K562 (cell line): ENCODE measurements at regions not wholly inside any gene's neighbourhood (a gene's known extent, or its start where the extent isn't known, plus 50 kb on each side); places are given as distances from the start of the nearest gene placed in this dataset.

Experiments used
- ARNT ChIP-seq, 2 experiments: fragments of 450-650 bp; IDR thresholded peaks; 2 replicates each; pipeline ENCODE4 v1.6.1; 2016; ENCODE audit warnings: mild to moderate bottlenecking in 1 of 2
- CTBP1 ChIP-seq: fragments of 450-650 bp; IDR thresholded peaks from 2 replicates; pipeline ENCODE4 v1.6.1; 2016; ENCODE audit warnings: borderline replicate concordance
- ETV6 ChIP-seq, 3 experiments: fragments of 150-350 bp in 1 of 3; sonication (generic) in 1 of 3; formaldehyde crosslinking in 1 of 3; IDR thresholded peaks; 2 replicates each; pipeline versions ENCODE4 v1.6.1 to v1.8.0; 2014 to 2022; ENCODE audit warnings: borderline replicate concordance in 2 of 3, low read depth in 2 of 3, antibody characterized with exemption in 1 of 3, low read length in 1 of 3, mild to moderate bottlenecking in 1 of 3, missing genetic modification reagents in 1 of 3
- KDM4B ChIP-seq, 2 experiments: fragments of 450-650 bp in 1 of 2; sonication (generic) in 1 of 2; IDR thresholded peaks; 2 replicates each; pipeline ENCODE4 v1.6.1; 2016 to 2017; ENCODE audit warnings: borderline replicate concordance in 2 of 2, antibody characterized with exemption in 1 of 2, low read depth in 1 of 2, mild to moderate bottlenecking in 1 of 2
- MEIS2 ChIP-seq: fragments of 450-650 bp; IDR thresholded peaks from 2 replicates; pipeline ENCODE4 v1.6.1; 2014; ENCODE audit warnings: mild to moderate bottlenecking; ENCODE audit not compliant: partially characterized antibody
- NFE2 ChIP-seq: IDR thresholded peaks from 2 replicates; pipeline ENCODE4 v1.6.1; 2014; ENCODE audit warnings: antibody characterized with exemption, low read depth
- NR2C1 ChIP-seq, 2 experiments: fragments of 450-650 bp; IDR thresholded peaks; 2 replicates each; pipeline ENCODE4 v1.6.1; 2017; ENCODE audit warnings: mild to moderate bottlenecking in 2 of 2, antibody characterized with exemption in 1 of 2, inconsistent platforms in 1 of 2, missing compliant biosample characterization in 1 of 2, missing genetic modification characterization in 1 of 2
- NR2C2 ChIP-seq, 2 experiments: fragments of 200-800 bp in 1 of 2; sonication (Bioruptor generic) in 1 of 2; sonication (generic) in 1 of 2; formaldehyde crosslinking in 1 of 2; IDR thresholded peaks; 2 replicates each; pipeline versions ENCODE4 v1.6.1 to v1.8.0; 2016 to 2022; ENCODE audit warnings: mild to moderate bottlenecking in 1 of 2, missing compliant biosample characterization in 1 of 2, missing genetic modification characterization in 1 of 2, missing genetic modification reagents in 1 of 2
- RNF2 ChIP-seq: sonication (generic); IDR thresholded peaks from 2 replicates; pipeline ENCODE4 v1.6.1; 2016
- SP2 ChIP-seq: IDR thresholded peaks from 2 replicates; pipeline ENCODE4 v1.6.1; 2011; ENCODE audit warnings: mild to moderate bottlenecking, low read depth, low read length, moderate library complexity; ENCODE audit not compliant: poor library complexity, severe bottlenecking; ENCODE audit errors: extremely low read depth
- ZKSCAN1 ChIP-seq: fragments of 150-350 bp; IDR thresholded peaks from 2 replicates; pipeline ENCODE4 v1.6.1; 2016; ENCODE audit warnings: low read depth, low read length
- ZNF165 ChIP-seq: fragments of 250-450 bp; sonication (Bioruptor Pico); IDR thresholded peaks from 2 replicates; pipeline ENCODE4 v1.4.0; 2020; ENCODE audit warnings: borderline replicate concordance
- ZNF444 ChIP-seq: fragments of 250-450 bp; sonication (Bioruptor Pico); IDR thresholded peaks from 2 replicates; pipeline ENCODE4 v1.4.0; 2020; ENCODE audit warnings: mild to moderate bottlenecking, moderate library complexity
- TF ChIP-seq, protein P1 (sequence below): fragments of 250-450 bp; sonication (Bioruptor Pico); IDR thresholded peaks from 2 replicates; pipeline ENCODE4 v1.5.0; 2021
- TF ChIP-seq, protein P2 (sequence below): fragments of 450-650 bp; IDR thresholded peaks from 2 replicates; pipeline ENCODE4 v1.7.1; 2018; ENCODE audit warnings: mild to moderate bottlenecking, low read depth; ENCODE audit not compliant: partially characterized antibody
- TF ChIP-seq, protein P3 (sequence below): sonication (generic); formaldehyde crosslinking; IDR thresholded peaks from 2 replicates; pipeline ENCODE4 v1.8.0; 2022; ENCODE audit warnings: mild to moderate bottlenecking, missing genetic modification reagents
- TF ChIP-seq, protein P4 (sequence below): fragments of 450-650 bp; formaldehyde crosslinking; IDR thresholded peaks from 2 replicates; pipeline ENCODE4 v1.4.0; 2022; ENCODE audit warnings: missing genetic modification characterization

DNA sequence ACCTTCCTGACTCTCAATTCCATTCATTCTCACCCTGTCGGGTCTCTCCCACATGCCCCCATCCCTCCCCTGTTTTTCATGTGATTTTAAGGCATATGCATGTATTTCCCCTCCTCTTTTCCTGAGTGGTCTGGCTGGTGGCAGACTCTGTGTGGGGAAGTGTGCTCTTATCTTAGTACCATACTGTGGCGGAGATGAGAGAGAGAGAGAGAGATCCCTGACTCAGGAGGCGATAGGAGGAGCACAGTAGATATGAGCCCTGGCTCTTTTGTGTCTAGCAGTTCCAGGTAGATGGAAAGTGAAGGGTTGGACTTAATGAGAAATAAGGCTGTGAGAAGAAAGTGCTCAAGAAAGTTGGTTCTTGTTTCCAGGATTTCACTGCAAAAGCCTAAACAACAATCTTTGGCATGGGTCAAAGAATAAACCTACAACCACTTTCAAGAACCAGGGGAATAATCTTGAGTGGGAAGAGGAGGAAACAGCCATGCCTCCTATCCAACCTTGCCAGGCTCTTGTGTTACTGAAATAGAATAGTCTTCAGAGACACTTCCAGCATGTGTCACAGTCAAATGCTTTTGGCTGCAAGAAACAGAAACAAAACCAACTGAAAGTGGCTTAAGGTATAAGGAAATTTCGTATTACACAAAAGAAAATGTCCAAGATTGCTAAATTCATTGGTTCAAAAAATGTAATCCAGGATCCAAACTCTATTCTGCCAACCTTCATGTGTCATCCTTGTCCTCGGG, 123.8 kb upstream of the MYLIP start (continued):
- TF ChIP-seq, protein P1, sequence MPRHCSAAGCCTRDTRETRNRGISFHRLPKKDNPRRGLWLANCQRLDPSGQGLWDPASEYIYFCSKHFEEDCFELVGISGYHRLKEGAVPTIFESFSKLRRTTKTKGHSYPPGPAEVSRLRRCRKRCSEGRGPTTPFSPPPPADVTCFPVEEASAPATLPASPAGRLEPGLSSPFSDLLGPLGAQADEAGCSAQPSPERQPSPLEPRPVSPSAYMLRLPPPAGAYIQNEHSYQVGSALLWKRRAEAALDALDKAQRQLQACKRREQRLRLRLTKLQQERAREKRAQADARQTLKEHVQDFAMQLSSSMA (CRISPR knock-in tag) = no peak
- TF ChIP-seq, protein P2, sequence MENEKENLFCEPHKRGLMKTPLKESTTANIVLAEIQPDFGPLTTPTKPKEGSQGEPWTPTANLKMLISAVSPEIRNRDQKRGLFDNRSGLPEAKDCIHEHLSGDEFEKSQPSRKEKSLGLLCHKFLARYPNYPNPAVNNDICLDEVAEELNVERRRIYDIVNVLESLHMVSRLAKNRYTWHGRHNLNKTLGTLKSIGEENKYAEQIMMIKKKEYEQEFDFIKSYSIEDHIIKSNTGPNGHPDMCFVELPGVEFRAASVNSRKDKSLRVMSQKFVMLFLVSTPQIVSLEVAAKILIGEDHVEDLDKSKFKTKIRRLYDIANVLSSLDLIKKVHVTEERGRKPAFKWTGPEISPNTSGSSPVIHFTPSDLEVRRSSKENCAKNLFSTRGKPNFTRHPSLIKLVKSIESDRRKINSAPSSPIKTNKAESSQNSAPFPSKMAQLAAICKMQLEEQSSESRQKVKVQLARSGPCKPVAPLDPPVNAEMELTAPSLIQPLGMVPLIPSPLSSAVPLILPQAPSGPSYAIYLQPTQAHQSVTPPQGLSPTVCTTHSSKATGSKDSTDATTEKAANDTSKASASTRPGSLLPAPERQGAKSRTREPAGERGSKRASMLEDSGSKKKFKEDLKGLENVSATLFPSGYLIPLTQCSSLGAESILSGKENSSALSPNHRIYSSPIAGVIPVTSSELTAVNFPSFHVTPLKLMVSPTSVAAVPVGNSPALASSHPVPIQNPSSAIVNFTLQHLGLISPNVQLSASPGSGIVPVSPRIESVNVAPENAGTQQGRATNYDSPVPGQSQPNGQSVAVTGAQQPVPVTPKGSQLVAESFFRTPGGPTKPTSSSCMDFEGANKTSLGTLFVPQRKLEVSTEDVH = no peak
- TF ChIP-seq CTBP1 = peak; percentile 95
- no peak for TF ChIP-seq ZNF165 (CRISPR knock-in tag)
- TF ChIP-seq ARNT (IDR thresholded peaks at IDR 0.05) = peak in 1 of 2 experiments; percentile 73; a peak in 1 of 4 replicates
- TF ChIP-seq, protein P3, sequence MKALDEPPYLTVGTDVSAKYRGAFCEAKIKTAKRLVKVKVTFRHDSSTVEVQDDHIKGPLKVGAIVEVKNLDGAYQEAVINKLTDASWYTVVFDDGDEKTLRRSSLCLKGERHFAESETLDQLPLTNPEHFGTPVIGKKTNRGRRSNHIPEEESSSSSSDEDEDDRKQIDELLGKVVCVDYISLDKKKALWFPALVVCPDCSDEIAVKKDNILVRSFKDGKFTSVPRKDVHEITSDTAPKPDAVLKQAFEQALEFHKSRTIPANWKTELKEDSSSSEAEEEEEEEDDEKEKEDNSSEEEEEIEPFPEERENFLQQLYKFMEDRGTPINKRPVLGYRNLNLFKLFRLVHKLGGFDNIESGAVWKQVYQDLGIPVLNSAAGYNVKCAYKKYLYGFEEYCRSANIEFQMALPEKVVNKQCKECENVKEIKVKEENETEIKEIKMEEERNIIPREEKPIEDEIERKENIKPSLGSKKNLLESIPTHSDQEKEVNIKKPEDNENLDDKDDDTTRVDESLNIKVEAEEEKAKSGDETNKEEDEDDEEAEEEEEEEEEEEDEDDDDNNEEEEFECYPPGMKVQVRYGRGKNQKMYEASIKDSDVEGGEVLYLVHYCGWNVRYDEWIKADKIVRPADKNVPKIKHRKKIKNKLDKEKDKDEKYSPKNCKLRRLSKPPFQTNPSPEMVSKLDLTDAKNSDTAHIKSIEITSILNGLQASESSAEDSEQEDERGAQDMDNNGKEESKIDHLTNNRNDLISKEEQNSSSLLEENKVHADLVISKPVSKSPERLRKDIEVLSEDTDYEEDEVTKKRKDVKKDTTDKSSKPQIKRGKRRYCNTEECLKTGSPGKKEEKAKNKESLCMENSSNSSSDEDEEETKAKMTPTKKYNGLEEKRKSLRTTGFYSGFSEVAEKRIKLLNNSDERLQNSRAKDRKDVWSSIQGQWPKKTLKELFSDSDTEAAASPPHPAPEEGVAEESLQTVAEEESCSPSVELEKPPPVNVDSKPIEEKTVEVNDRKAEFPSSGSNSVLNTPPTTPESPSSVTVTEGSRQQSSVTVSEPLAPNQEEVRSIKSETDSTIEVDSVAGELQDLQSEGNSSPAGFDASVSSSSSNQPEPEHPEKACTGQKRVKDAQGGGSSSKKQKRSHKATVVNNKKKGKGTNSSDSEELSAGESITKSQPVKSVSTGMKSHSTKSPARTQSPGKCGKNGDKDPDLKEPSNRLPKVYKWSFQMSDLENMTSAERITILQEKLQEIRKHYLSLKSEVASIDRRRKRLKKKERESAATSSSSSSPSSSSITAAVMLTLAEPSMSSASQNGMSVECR = 0 out of 2 replicates have a peak, but pooled peaks have one; percentile 39
- TF ChIP-seq NR2C1 (IDR thresholded peaks at IDR 0.05) = no peak
- TF ChIP-seq NR2C1 (tag; IDR thresholded peaks at IDR 0.05) = no peak
- TF ChIP-seq NR2C2 (CRISPR knock-in tag; IDR thresholded peaks at IDR 0.05) = no peak
- 0 out of 2 replicates have a peak, but pooled peaks have one; percentile 34 for TF ChIP-seq NR2C2 (tag; IDR thresholded peaks at IDR 0.05)
- TF ChIP-seq RNF2 = peak; percentile 53; the same call in 1 of the 2 replicates
- TF ChIP-seq NFE2 = peak; percentile 68
- no peak for TF ChIP-seq SP2
- 0 out of 4 replicates have a peak, but pooled peaks of 1 of the 2 experiments have one; percentile 53 for TF ChIP-seq ETV6 (IDR thresholded peaks at IDR 0.05; ENCODE audit: borderline replicate concordance in 1 of 2, low read depth in 2 of 2, low read length in 1 of 2)
- no peak for TF ChIP-seq ETV6 (CRISPR knock-in tag; IDR thresholded peaks at IDR 0.05; ENCODE audit: borderline replicate concordance)
- 0 out of 2 replicates have a peak, but pooled peaks have one; percentile 28 for TF ChIP-seq ZKSCAN1
- TF ChIP-seq ZNF444 (CRISPR knock-in tag) = no peak
- TF ChIP-seq, protein P4, sequence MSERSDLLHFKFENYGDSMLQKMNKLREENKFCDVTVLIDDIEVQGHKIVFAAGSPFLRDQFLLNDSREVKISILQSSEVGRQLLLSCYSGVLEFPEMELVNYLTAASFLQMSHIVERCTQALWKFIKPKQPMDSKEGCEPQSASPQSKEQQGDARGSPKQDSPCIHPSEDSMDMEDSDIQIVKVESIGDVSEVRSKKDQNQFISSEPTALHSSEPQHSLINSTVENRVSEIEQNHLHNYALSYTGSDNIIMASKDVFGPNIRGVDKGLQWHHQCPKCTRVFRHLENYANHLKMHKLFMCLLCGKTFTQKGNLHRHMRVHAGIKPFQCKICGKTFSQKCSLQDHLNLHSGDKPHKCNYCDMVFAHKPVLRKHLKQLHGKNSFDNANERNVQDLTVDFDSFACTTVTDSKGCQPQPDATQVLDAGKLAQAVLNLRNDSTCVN (CRISPR knock-in tag) = no peak
- peak; percentile 25 for TF ChIP-seq MEIS2
- no peak for TF ChIP-seq KDM4B (IDR thresholded peaks at IDR 0.05; ENCODE audit: borderline replicate concordance in 2 of 2, low read depth in 1 of 2)
